ENCODE measurements at regions not wholly inside any gene's neighbourhood (a gene's known extent, or its start where the extent isn't known, plus 50 kb on each side); places are given as distances from the start of the nearest gene placed in this dataset.
"Not testable (repeated sequence)": the region's sequence is repeated elsewhere in the genome, so short reads cannot be mapped to it uniquely, and the experiment has no call there.

GRCh38 chr17:53490447-53490968 is 332.2 kb upstream of the KIF2B start:
- DNase-seq (ENCODE audit: low spot score): no peak

GRCh38 chr17:53483704-53484103 is 339.0 kb upstream of the KIF2B start:
- no peak for DNase-seq (ENCODE audit: low spot score)

- no peak for DNase-seq (ENCODE audit: low spot score)
Measured at GRCh38 chr17:53475002-53475401, 347.7 kb upstream of the KIF2B start.

- DNase-seq (ENCODE audit: low spot score): no peak
Measured at GRCh38 chr17:53472586-53472985, 350.1 kb upstream of the KIF2B start.

GRCh38 chr17:53471514-53471913 is 351.2 kb upstream of the KIF2B start:
- DNase-seq (ENCODE audit: low spot score): no peak

GRCh38 chr17:53470626-53471025 is 352.1 kb upstream of the KIF2B start:
- DNase-seq (ENCODE audit: low spot score): no peak

GRCh38 chr17:53466733-53467132 is 356.0 kb upstream of the KIF2B start:
- no peak for DNase-seq (ENCODE audit: low spot score)

- not testable (repeated sequence) for DNase-seq (ENCODE audit: low spot score)
Measured at GRCh38 chr17:53464396-53464795, 358.3 kb upstream of the KIF2B start.

- DNase-seq (ENCODE audit: low spot score): no peak
Measured at GRCh38 chr17:53463363-53463762, 359.4 kb upstream of the KIF2B start.

GRCh38 chr17:53462393-53462811 is 360.3 kb upstream of the KIF2B start:
- DNase-seq (ENCODE audit: low spot score): no peak

GRCh38 chr17:53455943-53456342 is 366.8 kb upstream of the KIF2B start:
- not testable (repeated sequence) for DNase-seq (ENCODE audit: low spot score)

- DNase-seq (ENCODE audit: low spot score): no peak
Measured at GRCh38 chr17:53454337-53454736, 368.4 kb upstream of the KIF2B start.

GRCh38 chr17:53449324-53449723 is 373.4 kb upstream of the KIF2B start:
- DNase-seq (ENCODE audit: low spot score): no peak

- DNase-seq (ENCODE audit: low spot score): no peak
Measured at GRCh38 chr17:53428913-53429312, 393.8 kb upstream of the KIF2B start.

- DNase-seq (ENCODE audit: low spot score): no peak
Measured at GRCh38 chr17:53426505-53426904, 396.2 kb upstream of the KIF2B start.

- DNase-seq (ENCODE audit: low spot score): no peak
Measured at GRCh38 chr17:53420035-53420641, 402.6 kb upstream of the KIF2B start.

- DNase-seq (ENCODE audit: low spot score): no peak
Measured at GRCh38 chr17:53409588-53409987, 413.1 kb upstream of the KIF2B start.

- no peak for DNase-seq (ENCODE audit: low spot score)
Measured at GRCh38 chr17:53406907-53407306, 415.8 kb upstream of the KIF2B start.

GRCh38 chr17:53391197-53391596 is 431.5 kb upstream of the KIF2B start:
- no peak for DNase-seq (ENCODE audit: low spot score)

- DNase-seq (ENCODE audit: low spot score): no peak
Measured at GRCh38 chr17:53390575-53390974, 432.2 kb upstream of the KIF2B start.

- DNase-seq (ENCODE audit: low spot score): no peak
Measured at GRCh38 chr17:53387745-53388144, 435.0 kb upstream of the KIF2B start.

GRCh38 chr17:53353919-53354351 is 468.8 kb upstream of the KIF2B start:
- no peak for DNase-seq (ENCODE audit: low spot score)

- no peak for DNase-seq (ENCODE audit: low spot score)
Measured at GRCh38 chr17:53344778-53345177, 477.9 kb upstream of the KIF2B start.

- no peak for DNase-seq (ENCODE audit: low spot score)
Measured at GRCh38 chr17:53336281-53336680, 486.4 kb upstream of the KIF2B start.

All from iPS-NIHi11 (cell line).